Stimulated activated effector memory CD8-positive, alpha-beta T cell treated with anti-CD3 and anti-CD28 coated beads, Interleukin-12 subunit alpha, Interleukin-12 subunit beta, amount 100 ng/mL, for 72 hours (primary cell): ENCODE measurements at regions not wholly inside any gene's neighbourhood (a gene's known extent, or its start where the extent isn't known, plus 50 kb on each side); places are given as distances from the start of the nearest gene placed in this dataset.
A peak's percentile ranks its signal among the peaks of the same experiment; 100 is the strongest.
"Not testable (repeated sequence)": the region's sequence is repeated elsewhere in the genome, so short reads cannot be mapped to it uniquely, and the experiment has no call there.

Experiments
- ATAC-seq: fragments of 150-1000 bp; cut with Tn5 transposase; 2 replicates; pipeline ENCODE4 v1.10.0; 2021
- DNase-seq, 2 donors: peaks; one replicate each; pipeline ENCODE4 v3.0.0; 2021 to 2022; ENCODE audit warnings: low spot score in 2 of 2
- H3K27ac Mint-ChIP-seq: one replicate; pipeline ENCODE4 v1.8.0; 2022; ENCODE audit warnings: mild to moderate bottlenecking, mixed read lengths
- H3K36me3 Mint-ChIP-seq: one replicate; pipeline ENCODE4 v1.8.0; 2022; ENCODE audit warnings: mild to moderate bottlenecking, mixed read lengths
- H3K4me1 Mint-ChIP-seq: one replicate; pipeline ENCODE4 v1.8.0; 2022; ENCODE audit warnings: mixed read lengths
- H3K4me3 Mint-ChIP-seq: one replicate; pipeline ENCODE4 v1.8.0; 2022; ENCODE audit warnings: mild to moderate bottlenecking, mixed read lengths
- H3K9me3 Mint-ChIP-seq: one replicate; pipeline ENCODE4 v1.8.0; 2022; ENCODE audit warnings: mixed read lengths

- H3K4me1 Mint-ChIP-seq, ATAC-seq, H3K4me3 Mint-ChIP-seq, DNase-seq, H3K36me3 Mint-ChIP-seq, H3K9me3 Mint-ChIP-seq, H3K27ac Mint-ChIP-seq: not testable (repeated sequence)
Measured at GRCh38 chr16:29355339-29356059, 51.0 kb downstream of the NPIPB11 start.

GRCh38 chr16:29354449-29354848 is 52.1 kb downstream of the NPIPB11 start:
- not testable (repeated sequence) for H3K4me1 Mint-ChIP-seq, H3K27ac Mint-ChIP-seq, DNase-seq, H3K36me3 Mint-ChIP-seq, ATAC-seq, H3K9me3 Mint-ChIP-seq, H3K4me3 Mint-ChIP-seq

DNA sequence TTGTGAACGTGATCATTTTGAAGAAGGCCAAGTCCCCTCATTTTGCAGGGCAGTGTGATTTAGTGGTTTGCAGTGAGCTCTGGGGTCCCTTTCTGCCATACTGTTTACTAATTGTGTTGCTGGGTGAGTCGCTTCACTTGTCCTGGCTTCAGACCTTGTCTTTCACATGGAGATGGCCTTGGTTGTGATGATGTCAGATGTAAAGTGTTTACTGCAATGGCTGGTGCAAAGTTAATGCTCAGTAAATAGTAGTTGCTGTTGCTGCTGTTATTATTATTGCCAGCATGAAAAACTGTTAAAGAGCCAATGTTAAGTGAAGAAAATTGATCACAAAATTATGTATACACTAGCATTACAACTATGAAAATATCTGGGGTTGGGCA is 53.9 kb downstream of the NPIPB11 start:
- not testable (repeated sequence) for H3K9me3 Mint-ChIP-seq, H3K27ac Mint-ChIP-seq, H3K36me3 Mint-ChIP-seq, H3K4me1 Mint-ChIP-seq, DNase-seq, H3K4me3 Mint-ChIP-seq, ATAC-seq

DNA sequence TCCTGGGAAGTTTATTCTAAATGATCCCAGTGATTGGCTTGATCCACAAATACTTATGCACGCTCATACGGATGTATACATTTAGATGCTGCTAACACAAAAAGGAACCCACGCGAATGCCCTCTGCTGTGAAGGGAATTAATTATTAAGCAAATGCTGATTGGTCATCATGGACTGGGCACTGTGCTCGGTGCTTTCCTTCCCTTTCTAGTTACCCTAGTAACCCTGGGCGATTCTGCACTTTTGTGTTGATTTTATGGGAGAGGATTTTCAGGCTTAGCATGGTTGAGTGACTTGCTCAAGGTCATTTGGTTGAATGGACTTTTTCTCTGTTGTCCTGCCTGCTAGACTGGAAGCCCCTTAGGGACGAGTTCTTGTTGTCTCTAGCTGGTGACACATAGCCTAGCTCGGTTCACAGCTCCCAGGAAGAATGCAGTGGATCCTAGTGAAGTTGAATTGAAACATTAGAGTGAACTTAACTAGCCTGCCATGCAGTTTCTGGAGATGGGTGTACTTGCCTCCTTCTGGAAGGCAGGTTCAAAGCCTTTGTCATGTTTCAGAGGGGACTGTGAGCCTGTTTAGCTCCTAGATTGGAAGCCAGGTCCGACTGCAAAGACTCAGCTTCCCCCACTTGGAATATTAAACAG is 54.4 kb downstream of the NPIPB11 start:
- H3K36me3 Mint-ChIP-seq, H3K4me1 Mint-ChIP-seq, H3K9me3 Mint-ChIP-seq, H3K4me3 Mint-ChIP-seq, DNase-seq, ATAC-seq, H3K27ac Mint-ChIP-seq: not testable (repeated sequence)

DNA sequence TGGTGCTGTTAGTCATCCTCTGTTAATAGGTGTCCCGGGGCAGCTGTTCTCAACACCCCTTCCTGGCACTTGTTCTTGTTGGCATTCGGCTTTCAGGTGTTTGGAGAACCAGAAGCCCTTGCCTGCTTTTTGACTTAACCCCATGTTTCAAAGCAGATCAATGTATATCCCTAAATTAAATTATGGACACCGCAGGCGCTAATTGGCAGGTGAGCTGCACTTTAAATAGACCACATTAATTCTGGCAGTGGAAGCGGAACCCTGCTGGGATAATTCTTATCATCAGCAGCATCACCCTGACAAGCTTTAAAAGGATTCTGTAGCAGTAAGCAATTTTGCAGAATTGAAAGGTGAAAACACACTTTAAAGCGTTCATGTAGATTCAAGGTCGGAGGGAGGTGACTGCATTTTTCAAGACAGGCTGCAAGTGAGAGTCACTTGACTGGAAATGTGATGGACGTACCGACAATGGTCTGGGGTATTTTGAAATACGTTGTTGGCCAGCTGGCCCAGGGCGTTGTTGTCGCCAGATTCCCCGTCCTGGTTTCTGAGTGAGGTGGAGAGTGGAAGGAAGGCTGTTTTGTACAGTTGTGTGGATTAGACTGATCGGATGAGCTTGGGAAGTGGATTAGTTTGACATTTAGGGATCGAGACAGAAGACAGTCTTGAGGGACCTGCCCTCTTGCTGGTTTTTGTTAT is 55.1 kb downstream of the NPIPB11 start:
- not testable (repeated sequence) for DNase-seq

DNA sequence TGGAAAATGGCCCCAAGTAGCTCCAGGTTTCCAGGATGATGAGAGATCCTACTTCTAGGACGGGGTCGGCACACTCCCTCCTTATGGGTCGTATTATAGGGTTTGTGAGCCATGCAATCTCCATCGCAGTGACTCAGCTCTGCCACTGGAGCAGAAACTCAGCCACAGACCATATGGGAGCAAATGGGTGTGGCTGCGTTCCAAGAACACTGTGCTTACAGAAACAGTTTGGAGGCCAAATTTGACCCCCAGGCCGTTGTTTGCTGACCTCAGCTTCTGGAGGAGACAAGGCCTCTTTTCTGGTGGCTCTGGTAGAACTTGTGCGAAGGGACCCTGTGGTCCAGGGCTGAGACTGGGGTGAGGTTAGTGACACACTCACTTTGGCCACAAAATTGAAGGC is 56.5 kb downstream of the NPIPB11 start:
- H3K9me3 Mint-ChIP-seq, ATAC-seq, H3K4me1 Mint-ChIP-seq, H3K27ac Mint-ChIP-seq, H3K36me3 Mint-ChIP-seq, H3K4me3 Mint-ChIP-seq, DNase-seq: not testable (repeated sequence)

More for the DNA sequence above, 55.1 kb downstream of the NPIPB11 start:
- not testable (repeated sequence) for H3K4me3 Mint-ChIP-seq, H3K9me3 Mint-ChIP-seq, ATAC-seq, H3K36me3 Mint-ChIP-seq, H3K27ac Mint-ChIP-seq, H3K4me1 Mint-ChIP-seq

DNA sequence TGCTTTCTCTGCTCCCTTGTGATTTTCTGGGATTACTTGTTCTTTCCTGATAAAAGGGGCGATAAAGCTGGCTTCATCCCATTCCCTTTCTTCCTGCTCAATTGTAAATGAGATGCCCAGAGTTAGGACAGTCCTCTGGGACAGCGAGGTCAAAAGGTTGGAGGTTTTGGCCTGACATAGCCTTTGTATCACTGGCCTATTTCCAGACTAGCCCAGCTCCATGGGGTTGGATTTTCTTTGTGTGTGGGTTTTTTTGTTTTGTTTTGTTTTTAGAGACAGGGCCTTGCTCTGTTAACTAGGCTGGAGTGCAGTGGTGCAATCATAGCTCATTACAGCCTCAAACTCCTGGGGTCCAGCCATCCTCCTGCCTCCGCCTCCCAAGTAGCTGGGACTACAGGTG is 57.8 kb downstream of the NPIPB11 start:
- H3K9me3 Mint-ChIP-seq, H3K36me3 Mint-ChIP-seq, H3K27ac Mint-ChIP-seq, ATAC-seq, DNase-seq, H3K4me1 Mint-ChIP-seq, H3K4me3 Mint-ChIP-seq: not testable (repeated sequence)

- H3K4me1 Mint-ChIP-seq, H3K27ac Mint-ChIP-seq, ATAC-seq, H3K4me3 Mint-ChIP-seq, H3K9me3 Mint-ChIP-seq, DNase-seq, H3K36me3 Mint-ChIP-seq: not testable (repeated sequence)
Measured at GRCh38 chr16:29348123-29348690, 58.3 kb downstream of the NPIPB11 start.

DNA sequence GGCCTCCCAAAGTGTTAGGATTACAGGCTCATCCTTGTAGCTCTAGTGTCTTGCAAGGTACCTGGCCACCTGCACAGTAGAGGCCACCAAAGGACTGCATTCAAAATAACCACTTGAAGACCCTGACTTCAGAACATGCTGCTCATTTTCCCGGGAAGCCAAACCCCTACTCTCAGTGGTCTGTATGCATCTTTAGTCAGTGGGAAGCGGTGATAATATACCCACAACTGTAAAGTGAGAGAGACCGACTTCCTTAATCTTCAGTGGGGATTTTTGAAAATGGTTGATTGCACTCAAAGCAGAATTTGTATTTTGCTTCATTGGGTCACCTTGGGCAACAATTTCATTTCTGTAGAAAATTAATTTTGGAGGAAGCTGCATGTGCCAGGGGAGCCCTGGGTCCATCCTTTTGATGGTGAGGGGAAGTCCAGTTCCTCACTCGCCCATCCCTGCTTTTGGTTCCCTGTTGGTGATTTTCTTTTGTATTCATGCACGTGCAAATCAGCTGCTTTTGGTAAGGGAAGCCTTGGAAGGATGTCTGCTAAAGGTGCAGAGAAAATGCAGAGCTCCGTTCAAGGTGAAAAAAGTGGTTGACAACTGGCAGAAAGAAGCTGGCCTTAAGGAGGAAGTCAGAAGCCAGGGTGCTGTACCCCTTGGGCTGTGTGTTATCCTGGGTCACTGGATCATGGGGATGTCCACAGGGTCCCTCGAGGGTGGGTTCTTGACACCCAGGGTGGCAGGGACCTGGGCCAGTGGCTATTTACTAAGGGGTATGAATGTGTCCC is 59.5 kb downstream of the NPIPB11 start:
- DNase-seq, H3K4me1 Mint-ChIP-seq, H3K27ac Mint-ChIP-seq, H3K9me3 Mint-ChIP-seq, H3K4me3 Mint-ChIP-seq, H3K36me3 Mint-ChIP-seq: not testable (repeated sequence)
- peak; percentile 28 for ATAC-seq

DNA sequence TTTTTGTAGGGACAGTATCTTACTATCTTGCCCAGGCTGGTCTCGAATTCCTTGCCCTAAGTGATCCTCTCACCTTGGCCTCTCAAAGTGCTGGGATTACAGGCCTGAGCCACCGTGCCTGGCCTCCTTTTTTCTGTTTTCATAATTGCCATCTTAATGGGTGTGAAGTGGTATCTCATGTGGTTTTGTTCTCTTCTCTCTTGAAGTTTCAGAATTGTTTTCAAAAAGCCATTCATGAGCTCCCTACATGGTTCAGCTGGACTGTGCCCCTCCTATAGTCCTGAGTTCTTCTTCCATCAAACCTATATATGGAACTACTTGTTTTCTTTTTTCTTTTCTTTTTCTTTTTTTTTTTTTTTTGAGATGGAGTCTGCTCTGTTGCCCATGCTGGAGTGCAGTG is 60.3 kb downstream of the NPIPB11 start:
- not testable (repeated sequence) for H3K4me1 Mint-ChIP-seq, DNase-seq, H3K27ac Mint-ChIP-seq, H3K36me3 Mint-ChIP-seq, H3K9me3 Mint-ChIP-seq, H3K4me3 Mint-ChIP-seq
- ATAC-seq, result peak; percentile 78

- not testable (repeated sequence) for ATAC-seq, H3K4me3 Mint-ChIP-seq, H3K36me3 Mint-ChIP-seq, H3K4me1 Mint-ChIP-seq, DNase-seq, H3K9me3 Mint-ChIP-seq
- H3K27ac Mint-ChIP-seq, result peak overlapping the region; percentile 24
Measured at GRCh38 chr16:29342937-29343336, 63.6 kb downstream of the NPIPB11 start.

DNA sequence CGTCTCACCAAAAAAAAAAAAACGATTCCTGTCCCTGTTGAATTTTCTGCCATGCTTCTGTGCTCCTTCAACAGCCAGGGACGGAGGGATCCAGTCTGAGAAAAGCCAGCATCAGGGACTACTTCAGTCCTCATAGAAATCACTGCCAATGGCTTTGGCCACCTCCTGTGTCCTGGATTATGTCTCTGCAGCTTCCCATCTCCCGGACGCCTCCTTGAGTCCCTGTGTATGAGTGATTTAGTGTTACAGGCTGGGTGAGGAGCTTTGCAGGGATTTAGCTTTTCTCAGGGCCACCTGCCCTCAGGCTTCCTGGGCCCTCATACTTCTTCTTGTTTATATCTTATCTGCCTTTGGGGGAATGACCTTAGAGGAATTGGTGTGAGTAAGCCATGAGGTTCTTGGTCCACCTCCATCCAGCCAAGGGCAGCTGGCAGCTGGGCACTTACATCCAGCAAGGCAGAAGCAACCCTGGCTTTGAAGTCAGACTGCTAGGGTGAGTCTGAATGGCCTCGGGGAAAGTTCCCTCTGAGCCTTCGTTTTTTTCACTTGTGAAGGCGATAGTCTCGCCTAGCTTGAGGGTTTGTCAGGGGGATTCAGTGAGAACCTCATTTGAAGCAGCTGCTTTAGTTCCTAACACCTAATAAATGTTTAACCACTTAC is 65.6 kb downstream of the NPIPB11 start:
- DNase-seq, H3K4me1 Mint-ChIP-seq, H3K9me3 Mint-ChIP-seq, H3K27ac Mint-ChIP-seq, ATAC-seq, H3K4me3 Mint-ChIP-seq, H3K36me3 Mint-ChIP-seq: not testable (repeated sequence)

DNA sequence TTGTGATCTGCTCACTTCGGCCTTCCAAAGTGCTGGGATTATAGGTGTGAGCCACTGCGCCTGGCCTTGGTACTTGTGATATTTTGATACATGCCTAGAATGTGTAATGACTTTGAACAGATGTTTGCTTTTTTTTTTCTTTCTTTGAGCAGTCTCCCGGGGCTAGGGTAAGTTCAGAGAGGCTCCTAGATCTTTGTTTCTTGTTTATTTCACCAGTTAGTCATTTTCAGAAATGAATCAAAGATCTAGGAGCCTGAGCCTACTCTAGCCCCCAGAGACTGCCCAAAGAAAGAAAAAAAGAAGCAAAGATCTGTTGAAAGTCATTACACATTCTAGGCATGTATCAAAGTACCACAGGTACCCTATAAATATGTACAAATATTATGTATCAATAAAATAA is 66.3 kb downstream of the NPIPB11 start:
- H3K36me3 Mint-ChIP-seq, H3K4me3 Mint-ChIP-seq, H3K9me3 Mint-ChIP-seq, H3K27ac Mint-ChIP-seq, DNase-seq, H3K4me1 Mint-ChIP-seq: not testable (repeated sequence)
- ATAC-seq, result peak; percentile 51

GRCh38 chr16:29338821-29339700 is 67.5 kb downstream of the NPIPB11 start:
- H3K4me3 Mint-ChIP-seq, H3K36me3 Mint-ChIP-seq, DNase-seq, H3K9me3 Mint-ChIP-seq: not testable (repeated sequence)
- Mint-ChIP-seq H3K27ac (peak overlapping the region; percentile 21), H3K4me1 (peaks cover 13% of the 10 kb centered on the region)
- ATAC-seq, result peak; percentile 59
